Esophagus squamous epithelium (tissue), 5 donors: ENCODE measurements at regions not wholly inside any gene's neighbourhood (a gene's known extent, or its start where the extent isn't known, plus 50 kb on each side); places are given as distances from the start of the nearest gene placed in this dataset.

Experiments used
- DNase-seq: peaks from one replicate; lab custom pipeline; 2025; lab: John Stamatoyannopoulos, UW
- H3K27ac ChIP-seq, 4 donors: fragments of 200-600 bp; sonication (generic); one replicate each; pipeline ENCODE4 v1.5.1; 2016 to 2019; ENCODE audit warnings: mild to moderate bottlenecking in 1 of 4
- H3K27me3 ChIP-seq, 4 donors: fragments of 200-600 bp; sonication (generic); 1 replicate in 3 of 4; 2 replicates in 1 of 4; pipeline versions ENCODE4 v1.5.1 to v1.6.0; 2017 to 2021; ENCODE audit warnings: antibody characterized with exemption in 1 of 4
- H3K36me3 ChIP-seq, 3 donors: fragments of 200-600 bp; sonication (generic); one replicate each; pipeline ENCODE4 v1.5.1; 2016 to 2019
- H3K4me1 ChIP-seq, 3 donors: fragments of 200-600 bp; sonication (generic); one replicate each; pipeline ENCODE4 v1.5.1; 2017 to 2019
- H3K4me3 ChIP-seq, 4 donors: fragments of 200-600 bp; sonication (generic); 1 replicate in 3 of 4; 2 replicates in 1 of 4; pipeline ENCODE4 v1.5.1; 2016 to 2019; ENCODE audit warnings: mild to moderate bottlenecking in 2 of 4, moderate library complexity in 1 of 4
- H3K9me3 ChIP-seq, 3 donors: fragments of 200-600 bp; sonication (generic); one replicate each; pipeline ENCODE4 v1.5.1; 2016 to 2019
- POLR2A ChIP-seq, 4 donors: fragments of 450-650 bp; IDR thresholded peaks; one replicate each; pipeline ENCODE4 v1.6.1; 2017; ENCODE audit warnings: antibody characterized with exemption in 4 of 4, mild to moderate bottlenecking in 4 of 4, moderate library complexity in 3 of 4
- WGBS, 2 donors: methylation state at CpG; one replicate each; pipeline ENCODE4 v1.1.5; 2018; 5-methylcytosine and 5-hydroxymethylcytosine counted together
- intact Hi-C: fragments of 100-400 bp; cut with DNase I; formaldehyde crosslinking; loops from one replicate; pipeline ENCODE4 v1.15.0; 2022
- TF ChIP-seq, protein P1 (sequence below), 6 experiments: fragments of 450-650 bp in 4 of 6; fragments of 200-600 bp in 2 of 6; sonication (generic) in 2 of 6; IDR thresholded peaks; one replicate each; pipeline ENCODE4 v1.5.1; 2016 to 2019; ENCODE audit warnings: antibody characterized with exemption in 6 of 6, mild to moderate bottlenecking in 4 of 6, moderate library complexity in 4 of 6
- donor health status: DM: yes; HTN: yes; CAD: no.

GRCh38 chr2:121096611-121097010, 188.4 kb downstream of the TFCP2L1 start:
- peaks cover 0 to 40% (median 0%) of the 10 kb centered on the region in 4 donors for H3K27me3 ChIP-seq
- WGBS, 2 donors: 50 to 80% methylated on average over 2 of the region's 5 CpGs
- H3K27ac ChIP-seq: no peak overlapping the region
- intact Hi-C loops: loop anchor here (5.0 kb wide), 1 partner anchor 261 kb away; no protein-coding TSS in a partner anchor
- no peaks in the 10 kb centered on the region for H3K36me3 ChIP-seq
- H3K4me3 ChIP-seq: no peak overlapping the region
- no peak for DNase-seq
- peaks cover 0 to 13% (median 0%) of the 10 kb centered on the region in 3 donors for H3K4me1 ChIP-seq
- TF ChIP-seq, protein P1, sequence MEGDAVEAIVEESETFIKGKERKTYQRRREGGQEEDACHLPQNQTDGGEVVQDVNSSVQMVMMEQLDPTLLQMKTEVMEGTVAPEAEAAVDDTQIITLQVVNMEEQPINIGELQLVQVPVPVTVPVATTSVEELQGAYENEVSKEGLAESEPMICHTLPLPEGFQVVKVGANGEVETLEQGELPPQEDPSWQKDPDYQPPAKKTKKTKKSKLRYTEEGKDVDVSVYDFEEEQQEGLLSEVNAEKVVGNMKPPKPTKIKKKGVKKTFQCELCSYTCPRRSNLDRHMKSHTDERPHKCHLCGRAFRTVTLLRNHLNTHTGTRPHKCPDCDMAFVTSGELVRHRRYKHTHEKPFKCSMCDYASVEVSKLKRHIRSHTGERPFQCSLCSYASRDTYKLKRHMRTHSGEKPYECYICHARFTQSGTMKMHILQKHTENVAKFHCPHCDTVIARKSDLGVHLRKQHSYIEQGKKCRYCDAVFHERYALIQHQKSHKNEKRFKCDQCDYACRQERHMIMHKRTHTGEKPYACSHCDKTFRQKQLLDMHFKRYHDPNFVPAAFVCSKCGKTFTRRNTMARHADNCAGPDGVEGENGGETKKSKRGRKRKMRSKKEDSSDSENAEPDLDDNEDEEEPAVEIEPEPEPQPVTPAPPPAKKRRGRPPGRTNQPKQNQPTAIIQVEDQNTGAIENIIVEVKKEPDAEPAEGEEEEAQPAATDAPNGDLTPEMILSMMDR (IDR thresholded peaks at IDR 0.05): no peak
- no peak for TF ChIP-seq POLR2A (IDR thresholded peaks at IDR 0.05)
- peaks cover 0 to 10% (median 0%) of the 10 kb centered on the region in 3 donors for H3K9me3 ChIP-seq

- H3K27me3 ChIP-seq: peaks cover 0 to 43% (median 0%) of the 10 kb centered on the region in 4 donors
- WGBS, 2 donors: 90 to 97% methylated on average over 7 of the region's 7 CpGs
- H3K36me3 ChIP-seq: no peaks in the 10 kb centered on the region
- TF ChIP-seq, protein P1 (IDR thresholded peaks at IDR 0.05): no peak
- no peak for TF ChIP-seq POLR2A (IDR thresholded peaks at IDR 0.05)
- no peak overlapping the region for H3K4me3 ChIP-seq
- H3K27ac ChIP-seq: no peak overlapping the region
- intact Hi-C loops: loop anchor here (5.0 kb wide), 1 partner anchor 259 kb away; no protein-coding TSS in a partner anchor
- DNase-seq: no peak
- H3K4me1 ChIP-seq: peaks cover 0 to 13% (median 0%) of the 10 kb centered on the region in 3 donors
- no peaks in the 10 kb centered on the region for H3K9me3 ChIP-seq
Measured at GRCh38 chr2:121098556-121098955, 186.4 kb downstream of the TFCP2L1 start.

- TF ChIP-seq, protein P1 (IDR thresholded peaks at IDR 0.05): peak in 4 of 6 experiments; percentile 17 to 55 (median 26)
- TF ChIP-seq POLR2A (IDR thresholded peaks at IDR 0.05): no peak
- Histone ChIP-seq H3K36me3 (no peaks in the 10 kb centered on the region), H3K9me3 (no peaks in the 10 kb centered on the region), H3K4me1 (peaks cover 0 to 12% (median 0%) of the 10 kb centered on the region in 3 donors), H3K27me3 (peaks cover 0 to 53% (median 0%) of the 10 kb centered on the region in 4 donors), H3K27ac (no peak overlapping the region), H3K4me3 (no peak overlapping the region)
- WGBS, 2 donors: 51 to 73% methylated on average over 2 to 7 of the region's 8 CpGs
- intact Hi-C loops: loop anchor here (5.0 kb wide), 1 partner anchor 258 kb away; no protein-coding TSS in a partner anchor
- DNase-seq: no peak
Measured at GRCh38 chr2:121099329-121100290, 185.4 kb downstream of the TFCP2L1 start.

DNA sequence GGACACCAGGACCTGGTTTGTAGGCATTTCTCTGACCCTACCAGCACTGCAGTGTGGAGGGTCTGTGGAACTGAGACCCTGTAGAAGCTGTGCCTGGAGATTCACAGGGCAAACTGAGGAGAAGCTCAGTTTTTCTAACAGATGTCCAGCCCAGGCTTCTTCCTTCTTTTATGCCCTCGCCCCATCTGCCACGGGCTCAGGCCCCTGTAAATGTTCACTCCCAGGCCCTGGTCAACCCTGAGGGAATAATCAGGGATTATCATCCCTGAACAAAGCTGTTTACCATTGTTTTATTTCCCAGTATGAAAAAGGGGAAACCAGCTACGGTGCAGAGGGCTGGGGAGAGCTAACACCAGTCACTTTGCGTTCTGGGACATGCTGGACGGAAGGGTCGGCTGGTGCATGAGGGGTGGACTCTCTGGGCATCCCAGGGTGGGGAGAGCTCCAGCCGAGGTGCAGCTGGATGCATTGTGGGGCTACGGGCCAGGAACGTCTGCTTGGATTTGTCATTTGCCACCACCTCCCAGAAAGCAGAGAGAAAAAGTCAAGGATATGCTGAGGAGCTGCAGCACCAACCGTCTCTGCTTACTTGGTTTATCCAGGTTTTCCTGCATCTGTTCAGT, 183.8 kb downstream of the TFCP2L1 start:
- Histone ChIP-seq H3K27ac (no peak overlapping the region), H3K27me3 (peaks cover 0 to 48% (median 0%) of the 10 kb centered on the region in 4 donors), H3K4me1 (no peaks in the 10 kb centered on the region), H3K4me3 (no peak overlapping the region), H3K36me3 (no peaks in the 10 kb centered on the region), H3K9me3 (no peaks in the 10 kb centered on the region)
- TF ChIP-seq POLR2A (IDR thresholded peaks at IDR 0.05): no peak
- TF ChIP-seq, protein P1 (IDR thresholded peaks at IDR 0.05): no peak
- intact Hi-C loops: no loop called here
- WGBS, 2 donors: 65 to 80% methylated on average over 9 to 10 of the region's 10 CpGs
- no peak for DNase-seq
